ENCODE measurements at regions not wholly inside any gene's neighbourhood (a gene's known extent, or its start where the extent isn't known, plus 50 kb on each side); places are given as distances from the start of the nearest gene placed in this dataset.

- H3K36me3 ChIP-seq (ENCODE audit: insufficient read depth, low read length), result no peaks in the 10 kb centered on the region
- H3K4me1 ChIP-seq (ENCODE audit: control insufficient read depth, insufficient read depth, low read length), result peaks cover 40% of the 10 kb centered on the region
- no peak overlapping the region for H3K4me2 ChIP-seq (ENCODE audit: low read length)
- no peaks in the 10 kb centered on the region for H3K9me3 ChIP-seq (replicated peaks; ENCODE audit: low read length)
- H3K4me3 ChIP-seq (ENCODE audit: low read length), result no peak overlapping the region
- H3K27me3 ChIP-seq (ENCODE audit: control insufficient read depth, insufficient read depth, low read length), result no peaks in the 10 kb centered on the region
- no peak overlapping the region for H3K9ac ChIP-seq (ENCODE audit: low read depth, low read length)
Observed at GRCh38 chr1:115173151-115173550, 83.8 kb upstream of the TSPAN2 start.

- peaks cover 47% of the 10 kb centered on the region for H3K4me1 ChIP-seq (ENCODE audit: control insufficient read depth, insufficient read depth, low read length)
- no peaks in the 10 kb centered on the region for H3K27me3 ChIP-seq (ENCODE audit: control insufficient read depth, insufficient read depth, low read length)
- no peak overlapping the region for H3K9ac ChIP-seq (ENCODE audit: low read depth, low read length)
Observed at GRCh38 chr1:115172270-115172669, 83.0 kb upstream of the TSPAN2 start.

GRCh38 chr1:115170961-115171392, 81.7 kb upstream of the TSPAN2 start:
- no peaks in the 10 kb centered on the region for H3K36me3 ChIP-seq (ENCODE audit: insufficient read depth, low read length)
- peaks cover 60% of the 10 kb centered on the region for H3K4me1 ChIP-seq (ENCODE audit: control insufficient read depth, insufficient read depth, low read length)

More at GRCh38 chr1:115172270-115172669, 83.0 kb upstream of the TSPAN2 start:
- no peak overlapping the region for H3K4me2 ChIP-seq (ENCODE audit: low read length)
- no peak overlapping the region for H3K4me3 ChIP-seq (ENCODE audit: low read length)
- H3K36me3 ChIP-seq (ENCODE audit: insufficient read depth, low read length), result no peaks in the 10 kb centered on the region
- no peaks in the 10 kb centered on the region for H3K9me3 ChIP-seq (replicated peaks; ENCODE audit: low read length)

GRCh38 chr1:115170377-115170776, 81.1 kb upstream of the TSPAN2 start:
- H3K9ac ChIP-seq (ENCODE audit: low read depth, low read length), result no peak overlapping the region
- H3K4me2 ChIP-seq (ENCODE audit: low read length), result no peak overlapping the region
- H3K4me1 ChIP-seq (ENCODE audit: control insufficient read depth, insufficient read depth, low read length), result peaks cover 63% of the 10 kb centered on the region

More at GRCh38 chr1:115170961-115171392, 81.7 kb upstream of the TSPAN2 start:
- Histone ChIP-seq H3K9ac (ENCODE audit: low read depth, low read length) (no peak overlapping the region), H3K27me3 (ENCODE audit: control insufficient read depth, insufficient read depth, low read length) (no peaks in the 10 kb centered on the region), H3K4me2 (ENCODE audit: low read length) (no peak overlapping the region), H3K4me3 (ENCODE audit: low read length) (no peak overlapping the region), H3K9me3 (replicated peaks; ENCODE audit: low read length) (no peaks in the 10 kb centered on the region)

GRCh38 chr1:115168026-115168425, 78.7 kb upstream of the TSPAN2 start:
- H3K9ac ChIP-seq (ENCODE audit: low read depth, low read length), result peak overlapping the region; percentile 61
- H3K27me3 ChIP-seq (ENCODE audit: control insufficient read depth, insufficient read depth, low read length), result no peaks in the 10 kb centered on the region
- no peaks in the 10 kb centered on the region for H3K9me3 ChIP-seq (replicated peaks; ENCODE audit: low read length)
- H3K4me2 ChIP-seq (ENCODE audit: low read length), result no peak overlapping the region
- H3K4me3 ChIP-seq (ENCODE audit: low read length), result no peak overlapping the region
- H3K36me3 ChIP-seq (ENCODE audit: insufficient read depth, low read length), result no peaks in the 10 kb centered on the region
- H3K4me1 ChIP-seq (ENCODE audit: control insufficient read depth, insufficient read depth, low read length), result peaks cover 57% of the 10 kb centered on the region

More at GRCh38 chr1:115170377-115170776, 81.1 kb upstream of the TSPAN2 start:
- Histone ChIP-seq H3K27me3 (ENCODE audit: control insufficient read depth, insufficient read depth, low read length) (no peaks in the 10 kb centered on the region), H3K36me3 (ENCODE audit: insufficient read depth, low read length) (no peaks in the 10 kb centered on the region), H3K4me3 (ENCODE audit: low read length) (no peak overlapping the region), H3K9me3 (replicated peaks; ENCODE audit: low read length) (no peaks in the 10 kb centered on the region)

GRCh38 chr1:115166531-115167091, 77.3 kb upstream of the TSPAN2 start:
- H3K4me3 ChIP-seq (ENCODE audit: low read length), result no peak overlapping the region
- H3K27me3 ChIP-seq (ENCODE audit: control insufficient read depth, insufficient read depth, low read length), result no peaks in the 10 kb centered on the region
- peaks cover 53% of the 10 kb centered on the region for H3K4me1 ChIP-seq (ENCODE audit: control insufficient read depth, insufficient read depth, low read length)
- no peaks in the 10 kb centered on the region for H3K36me3 ChIP-seq (ENCODE audit: insufficient read depth, low read length)
- no peak overlapping the region for H3K4me2 ChIP-seq (ENCODE audit: low read length)
- H3K9ac ChIP-seq (ENCODE audit: low read depth, low read length), result no peak overlapping the region
- no peaks in the 10 kb centered on the region for H3K9me3 ChIP-seq (replicated peaks; ENCODE audit: low read length)

GRCh38 chr1:115165776-115166175, 76.5 kb upstream of the TSPAN2 start:
- no peaks in the 10 kb centered on the region for H3K27me3 ChIP-seq (ENCODE audit: control insufficient read depth, insufficient read depth, low read length)
- H3K9ac ChIP-seq (ENCODE audit: low read depth, low read length), result no peak overlapping the region
- H3K36me3 ChIP-seq (ENCODE audit: insufficient read depth, low read length), result no peaks in the 10 kb centered on the region

GRCh38 chr1:115164940-115165705, 75.8 kb upstream of the TSPAN2 start:
- Histone ChIP-seq H3K9me3 (replicated peaks; ENCODE audit: low read length) (no peaks in the 10 kb centered on the region), H3K9ac (ENCODE audit: low read depth, low read length) (no peak overlapping the region), H3K27me3 (ENCODE audit: control insufficient read depth, insufficient read depth, low read length) (no peaks in the 10 kb centered on the region)

More at GRCh38 chr1:115165776-115166175, 76.5 kb upstream of the TSPAN2 start:
- Histone ChIP-seq H3K4me3 (ENCODE audit: low read length) (no peak overlapping the region), H3K9me3 (replicated peaks; ENCODE audit: low read length) (no peaks in the 10 kb centered on the region), H3K4me2 (ENCODE audit: low read length) (no peak overlapping the region), H3K4me1 (ENCODE audit: control insufficient read depth, insufficient read depth, low read length) (peaks cover 47% of the 10 kb centered on the region)

GRCh38 chr1:115164484-115164883, 75.2 kb upstream of the TSPAN2 start:
- Histone ChIP-seq H3K36me3 (ENCODE audit: insufficient read depth, low read length) (no peaks in the 10 kb centered on the region), H3K4me3 (ENCODE audit: low read length) (no peak overlapping the region), H3K4me2 (ENCODE audit: low read length) (no peak overlapping the region), H3K27me3 (ENCODE audit: control insufficient read depth, insufficient read depth, low read length) (no peaks in the 10 kb centered on the region), H3K4me1 (ENCODE audit: control insufficient read depth, insufficient read depth, low read length) (peaks cover 34% of the 10 kb centered on the region), H3K9ac (ENCODE audit: low read depth, low read length) (no peak overlapping the region), H3K9me3 (replicated peaks; ENCODE audit: low read length) (no peaks in the 10 kb centered on the region)

More at GRCh38 chr1:115164940-115165705, 75.8 kb upstream of the TSPAN2 start:
- H3K4me2 ChIP-seq (ENCODE audit: low read length), result no peak overlapping the region
- no peak overlapping the region for H3K4me3 ChIP-seq (ENCODE audit: low read length)
- H3K36me3 ChIP-seq (ENCODE audit: insufficient read depth, low read length), result no peaks in the 10 kb centered on the region
- H3K4me1 ChIP-seq (ENCODE audit: control insufficient read depth, insufficient read depth, low read length), result peaks cover 40% of the 10 kb centered on the region

GRCh38 chr1:115160728-115161127, 71.4 kb upstream of the TSPAN2 start:
- no peaks in the 10 kb centered on the region for H3K9me3 ChIP-seq (replicated peaks; ENCODE audit: low read length)
- no peaks in the 10 kb centered on the region for H3K27me3 ChIP-seq (ENCODE audit: control insufficient read depth, insufficient read depth, low read length)
- no peak overlapping the region for H3K4me3 ChIP-seq (ENCODE audit: low read length)
- H3K4me1 ChIP-seq (ENCODE audit: control insufficient read depth, insufficient read depth, low read length), result peaks cover 11% of the 10 kb centered on the region
- H3K36me3 ChIP-seq (ENCODE audit: insufficient read depth, low read length), result no peaks in the 10 kb centered on the region
- no peak overlapping the region for H3K9ac ChIP-seq (ENCODE audit: low read depth, low read length)
- H3K4me2 ChIP-seq (ENCODE audit: low read length), result no peak overlapping the region

- Histone ChIP-seq H3K4me1 (ENCODE audit: control insufficient read depth, insufficient read depth, low read length) (peaks cover 10% of the 10 kb centered on the region), H3K4me3 (ENCODE audit: low read length) (no peak overlapping the region), H3K36me3 (ENCODE audit: insufficient read depth, low read length) (no peaks in the 10 kb centered on the region), H3K27me3 (ENCODE audit: control insufficient read depth, insufficient read depth, low read length) (no peaks in the 10 kb centered on the region), H3K4me2 (ENCODE audit: low read length) (no peak overlapping the region), H3K9ac (ENCODE audit: low read depth, low read length) (no peak overlapping the region), H3K9me3 (replicated peaks; ENCODE audit: low read length) (no peaks in the 10 kb centered on the region)
Observed at GRCh38 chr1:115159958-115160357, 70.7 kb upstream of the TSPAN2 start.

GRCh38 chr1:115158181-115158580, 68.9 kb upstream of the TSPAN2 start:
- Histone ChIP-seq H3K27me3 (ENCODE audit: control insufficient read depth, insufficient read depth, low read length) (no peaks in the 10 kb centered on the region), H3K4me1 (ENCODE audit: control insufficient read depth, insufficient read depth, low read length) (peaks cover 10% of the 10 kb centered on the region), H3K4me3 (ENCODE audit: low read length) (no peak overlapping the region), H3K4me2 (ENCODE audit: low read length) (peak overlapping the region; percentile 7), H3K36me3 (ENCODE audit: insufficient read depth, low read length) (no peaks in the 10 kb centered on the region), H3K9ac (ENCODE audit: low read depth, low read length) (no peak overlapping the region), H3K9me3 (replicated peaks; ENCODE audit: low read length) (no peaks in the 10 kb centered on the region)
